ENCODE measurements at regions not wholly inside any gene's neighbourhood (a gene's known extent, or its start where the extent isn't known, plus 50 kb on each side); places are given as distances from the start of the nearest gene placed in this dataset.
"Not testable (repeated sequence)": the region's sequence is repeated elsewhere in the genome, so short reads cannot be mapped to it uniquely, and the experiment has no call there.

DNA sequence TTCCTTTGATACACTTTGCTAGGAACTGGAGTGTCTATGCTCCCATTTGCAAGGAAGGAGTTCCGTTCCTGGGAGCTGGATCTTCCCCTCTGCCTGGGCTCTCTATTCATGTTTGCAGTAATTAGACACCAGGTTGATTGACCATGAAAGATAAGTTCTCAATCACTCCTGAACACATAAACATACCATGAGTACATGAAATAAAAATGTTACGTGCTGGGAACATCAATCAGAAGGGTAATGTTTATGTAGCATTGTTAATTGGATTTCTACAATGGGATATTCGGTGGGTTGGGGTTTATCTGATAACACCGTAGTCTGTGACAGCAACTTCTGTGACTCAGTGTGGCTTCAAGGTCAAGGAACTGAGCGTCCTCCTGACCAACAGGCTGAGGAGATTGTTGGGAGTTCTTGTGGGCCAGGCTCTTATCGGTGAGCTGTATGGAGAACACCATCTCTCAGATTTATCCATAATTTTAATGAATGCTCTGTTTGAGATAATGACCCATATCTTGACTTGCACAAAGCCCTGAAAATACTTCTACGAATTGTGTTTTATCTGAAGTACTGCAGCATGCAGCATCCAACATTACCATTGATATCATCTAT, 136.4 kb downstream of the NPIPB5 start:
- Mint-ChIP-seq H3K4me3 (no peak overlapping the region), H3K9me3 (peaks cover 0 to 6% (median 0%) of the 10 kb centered on the region in 9 donors), H3K4me1 (no peaks in the 10 kb centered on the region), H3K27me3 (peaks cover 0 to 11% (median 3%) of the 10 kb centered on the region in 5 donors), H3K27ac (no peak overlapping the region), H3K36me3 (no peaks in the 10 kb centered on the region)
- no peak for DNase-seq
- POLR2A ChIA-PET = no interaction called here
- ATAC-seq = no peak

- POLR2A ChIA-PET = no interaction called here
- no peaks in the 10 kb centered on the region for H3K36me3 Mint-ChIP-seq
- H3K27ac Mint-ChIP-seq = no peak overlapping the region
- ATAC-seq (no peak), DNase-seq (no peak)
- H3K27me3 Mint-ChIP-seq = peaks cover 0 to 15% (median 4%) of the 10 kb centered on the region in 5 donors
- no peak overlapping the region for H3K4me3 Mint-ChIP-seq
- no peaks in the 10 kb centered on the region for H3K4me1 Mint-ChIP-seq
- H3K9me3 Mint-ChIP-seq = peaks cover 0 to 6% (median 0%) of the 10 kb centered on the region in 9 donors
These were observed 137.4 kb downstream of the NPIPB5 start for GRCh38 chr16:22648141-22648540.

DNA sequence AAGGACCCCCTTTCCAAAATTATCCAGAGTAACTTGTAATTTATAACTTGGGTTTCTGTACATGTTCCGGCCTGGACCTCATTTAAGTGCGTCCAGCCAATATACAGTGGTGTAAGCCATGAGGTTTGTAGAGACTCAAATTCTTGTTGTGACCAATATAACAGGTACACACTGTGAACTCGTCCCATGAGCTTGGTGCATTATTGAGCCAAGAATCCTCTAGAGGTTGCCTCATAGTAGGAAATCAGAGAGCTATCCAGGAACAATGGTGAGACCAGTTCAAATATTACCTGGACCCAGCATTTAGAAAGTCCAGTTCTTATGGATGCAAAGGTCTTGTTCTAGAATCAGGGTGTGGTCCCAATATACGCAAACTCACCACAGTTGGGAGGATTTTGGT, 138.2 kb downstream of the NPIPB5 start:
- ATAC-seq (no peak), DNase-seq (no peak)
- H3K4me1 Mint-ChIP-seq = no peaks in the 10 kb centered on the region
- peaks cover 0 to 6% (median 0%) of the 10 kb centered on the region in 9 donors for H3K9me3 Mint-ChIP-seq
- POLR2A ChIA-PET = no interaction called here
- H3K4me3 Mint-ChIP-seq = no peak overlapping the region
- H3K27me3 Mint-ChIP-seq = peaks cover 2 to 21% (median 8%) of the 10 kb centered on the region in 5 donors
- no peak overlapping the region for H3K27ac Mint-ChIP-seq
- no peaks in the 10 kb centered on the region for H3K36me3 Mint-ChIP-seq

- H3K4me1 Mint-ChIP-seq, H3K4me3 Mint-ChIP-seq, H3K9me3 Mint-ChIP-seq, POLR2A ChIA-PET, ATAC-seq, H3K27ac Mint-ChIP-seq, H3K36me3 Mint-ChIP-seq, DNase-seq: not testable (repeated sequence)
- peaks cover 4 to 21% (median 12%) of the 10 kb centered on the region in 5 donors for H3K27me3 Mint-ChIP-seq
These were observed 140.6 kb downstream of the NPIPB5 start for GRCh38 chr16:22651111-22651817.

GRCh38 chr16:22652463-22652845, 141.8 kb downstream of the NPIPB5 start:
- ATAC-seq = no peak
- Mint-ChIP-seq H3K4me3 (no peak overlapping the region), H3K36me3 (no peaks in the 10 kb centered on the region)

DNA sequence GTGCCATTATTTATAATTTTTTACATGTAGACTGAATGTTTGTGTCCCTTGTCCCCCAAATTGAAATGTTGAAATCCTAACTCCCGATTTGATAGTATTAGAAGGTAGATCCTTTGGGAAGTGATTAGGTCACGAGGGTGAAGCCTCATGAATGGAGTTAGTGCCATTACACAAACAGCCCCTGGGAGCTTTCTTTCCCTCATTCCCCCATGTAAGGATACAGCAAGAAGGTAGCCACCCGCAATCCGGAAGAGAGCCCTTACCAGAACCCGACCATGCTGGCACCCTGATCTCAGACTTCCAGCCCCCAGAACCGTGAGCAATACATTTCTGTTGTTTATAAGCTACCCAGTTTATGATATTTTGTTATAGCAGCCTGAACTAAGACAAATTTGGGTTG, 143.2 kb downstream of the NPIPB5 start:
- DNase-seq = no peak
- ATAC-seq = no peak
- no peak overlapping the region for H3K4me3 Mint-ChIP-seq
- H3K4me1 Mint-ChIP-seq = no peaks in the 10 kb centered on the region
- H3K27ac Mint-ChIP-seq = no peak overlapping the region
- H3K36me3 Mint-ChIP-seq = no peaks in the 10 kb centered on the region
- POLR2A ChIA-PET = no interaction called here
- peaks cover 0 to 6% (median 1%) of the 10 kb centered on the region in 9 donors for H3K9me3 Mint-ChIP-seq
- H3K27me3 Mint-ChIP-seq = peaks cover 4 to 21% (median 13%) of the 10 kb centered on the region in 5 donors

More at GRCh38 chr16:22652463-22652845, 141.8 kb downstream of the NPIPB5 start:
- H3K27me3 Mint-ChIP-seq = peaks cover 4 to 21% (median 12%) of the 10 kb centered on the region in 5 donors
- no peaks in the 10 kb centered on the region for H3K4me1 Mint-ChIP-seq
- peaks cover 0 to 6% (median 0%) of the 10 kb centered on the region in 9 donors for H3K9me3 Mint-ChIP-seq
- no peak overlapping the region for H3K27ac Mint-ChIP-seq
- no peak for DNase-seq
- POLR2A ChIA-PET = no interaction called here

- ATAC-seq, POLR2A ChIA-PET, H3K4me3 Mint-ChIP-seq, H3K36me3 Mint-ChIP-seq, H3K27ac Mint-ChIP-seq, H3K9me3 Mint-ChIP-seq, DNase-seq, H3K4me1 Mint-ChIP-seq: not testable (repeated sequence)
- H3K27me3 Mint-ChIP-seq = peaks cover 4 to 21% (median 14%) of the 10 kb centered on the region in 5 donors
These were observed 145.9 kb downstream of the NPIPB5 start for GRCh38 chr16:22656573-22656972.

DNA sequence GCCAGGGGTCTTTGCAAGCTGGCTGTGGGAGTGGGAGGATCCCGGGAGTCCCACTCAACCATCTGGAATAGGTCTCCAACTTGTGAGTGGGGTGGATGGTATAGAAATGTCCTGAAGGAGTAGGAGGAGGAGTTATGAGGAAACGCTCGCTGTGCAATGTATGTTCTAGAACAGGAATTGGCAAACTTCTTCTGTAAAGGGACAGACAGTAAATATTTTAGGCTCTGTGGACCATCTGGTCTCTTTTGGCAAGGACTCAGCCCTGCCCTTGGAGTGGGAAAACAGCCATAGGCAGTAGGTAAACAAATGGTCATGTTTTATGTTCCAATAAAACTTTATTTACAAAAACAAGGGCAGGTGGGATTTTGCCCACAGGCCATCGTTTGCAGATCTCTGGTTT, 149.2 kb downstream of the NPIPB5 start:
- peaks cover 0 to 6% (median 3%) of the 10 kb centered on the region in 5 donors for H3K27me3 Mint-ChIP-seq
- peaks cover 0 to 2% (median 0%) of the 10 kb centered on the region in 9 donors for H3K9me3 Mint-ChIP-seq
- H3K4me3 Mint-ChIP-seq = no peak overlapping the region
- no peaks in the 10 kb centered on the region for H3K4me1 Mint-ChIP-seq
- DNase-seq (no peak), ATAC-seq (no peak)
- POLR2A ChIA-PET = no interaction called here
- no peaks in the 10 kb centered on the region for H3K36me3 Mint-ChIP-seq
- H3K27ac Mint-ChIP-seq = no peak overlapping the region

DNA sequence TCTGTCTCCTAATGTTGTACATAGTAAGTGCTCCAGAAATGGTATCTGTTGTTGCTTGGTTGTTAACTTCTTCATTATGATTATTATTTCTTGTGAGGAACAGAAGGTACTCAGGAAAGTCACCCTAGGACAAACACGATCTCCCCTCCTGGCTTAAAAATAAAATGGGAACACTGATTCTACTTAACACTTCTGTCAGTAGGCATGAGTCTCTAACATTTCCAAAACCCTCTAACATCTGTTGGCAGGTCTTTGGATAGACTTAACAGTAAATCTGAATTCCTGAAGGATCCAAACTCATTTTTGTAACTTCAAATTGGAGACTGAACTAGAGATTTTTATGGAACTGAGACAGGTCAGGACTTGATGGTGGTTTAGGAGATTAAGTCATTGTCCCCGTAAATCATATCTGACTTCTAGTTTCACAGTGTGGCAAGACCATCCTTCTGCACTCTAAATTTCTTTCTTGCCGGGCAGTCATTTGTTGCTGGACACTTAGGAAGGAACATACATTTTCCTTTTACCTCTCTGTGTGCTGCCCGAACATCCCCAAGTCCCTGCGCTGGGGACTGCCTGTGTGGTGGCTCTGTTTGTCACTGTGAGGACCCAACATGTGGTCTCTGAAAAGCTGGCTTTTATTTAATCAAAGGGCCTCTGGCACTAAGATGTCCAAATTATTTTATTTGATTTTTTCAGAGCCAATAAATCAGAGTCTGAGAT, 149.9 kb downstream of the NPIPB5 start:
- Mint-ChIP-seq H3K9me3 (peaks cover 0 to 2% (median 0%) of the 10 kb centered on the region in 9 donors), H3K4me1 (no peaks in the 10 kb centered on the region), H3K27ac (no peak overlapping the region), H3K27me3 (peaks cover 0 to 6% (median 2%) of the 10 kb centered on the region in 5 donors), H3K36me3 (no peaks in the 10 kb centered on the region), H3K4me3 (no peak overlapping the region)
- DNase-seq = no peak
- ATAC-seq = no peak
- POLR2A ChIA-PET = no interaction called here

DNA sequence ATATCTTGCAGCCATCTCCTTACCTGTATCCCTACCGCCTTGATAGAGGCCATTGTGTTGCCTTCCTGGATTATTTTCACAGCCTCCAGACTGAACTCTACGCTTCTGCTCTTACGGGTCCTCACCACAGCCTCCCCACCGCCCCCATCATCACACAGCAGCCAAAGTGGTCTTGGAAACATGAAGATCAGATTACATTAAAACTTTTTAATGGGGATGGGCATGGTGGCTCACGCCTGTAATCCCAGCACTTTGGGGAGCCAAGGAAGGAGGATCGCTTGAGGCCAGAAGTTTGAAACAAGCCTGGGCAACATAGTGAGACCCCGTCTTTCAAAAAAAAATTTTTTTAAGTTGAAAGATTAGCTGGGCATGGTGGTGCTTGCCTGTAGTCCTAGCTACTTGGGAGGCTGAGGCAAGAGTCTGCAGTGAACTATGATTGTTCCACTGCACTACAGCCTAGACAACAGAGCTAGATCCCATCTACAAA, 150.5 kb downstream of the NPIPB5 start:
- Mint-ChIP-seq H3K4me3 (no peak overlapping the region), H3K27ac (no peak overlapping the region), H3K36me3 (no peaks in the 10 kb centered on the region), H3K4me1 (no peaks in the 10 kb centered on the region), H3K9me3 (peaks cover 0 to 1% (median 0%) of the 10 kb centered on the region in 9 donors), H3K27me3 (peaks cover 0 to 4% (median under 1%) of the 10 kb centered on the region in 5 donors)
- POLR2A ChIA-PET = no interaction called here
- DNase-seq = no peak
- ATAC-seq = no peak

DNA sequence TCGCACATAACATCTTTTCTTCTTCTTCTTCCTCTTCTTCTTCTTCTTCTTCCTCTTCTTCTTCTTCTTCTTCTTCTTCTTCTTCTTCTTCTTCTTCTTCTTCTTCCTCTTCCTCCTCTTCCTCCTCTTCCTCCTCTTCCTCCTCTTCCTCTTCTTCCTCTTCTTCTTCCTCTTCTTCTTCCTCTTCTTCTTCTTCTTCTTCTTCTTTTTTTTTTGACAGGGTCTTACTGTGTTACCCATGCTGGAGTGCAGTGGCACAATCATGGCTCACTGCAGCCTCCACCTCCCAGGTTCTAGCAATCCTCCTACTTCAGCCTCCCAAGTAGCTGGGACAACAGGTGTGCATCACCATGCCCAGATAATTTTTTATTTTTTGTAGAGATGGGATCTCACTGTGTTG, 151.0 kb upstream of the HS3ST2 start:
- H3K4me3 Mint-ChIP-seq, H3K27me3 Mint-ChIP-seq, H3K4me1 Mint-ChIP-seq, H3K36me3 Mint-ChIP-seq, H3K9me3 Mint-ChIP-seq, DNase-seq, H3K27ac Mint-ChIP-seq, ATAC-seq, POLR2A ChIA-PET: not testable (repeated sequence)

DNA sequence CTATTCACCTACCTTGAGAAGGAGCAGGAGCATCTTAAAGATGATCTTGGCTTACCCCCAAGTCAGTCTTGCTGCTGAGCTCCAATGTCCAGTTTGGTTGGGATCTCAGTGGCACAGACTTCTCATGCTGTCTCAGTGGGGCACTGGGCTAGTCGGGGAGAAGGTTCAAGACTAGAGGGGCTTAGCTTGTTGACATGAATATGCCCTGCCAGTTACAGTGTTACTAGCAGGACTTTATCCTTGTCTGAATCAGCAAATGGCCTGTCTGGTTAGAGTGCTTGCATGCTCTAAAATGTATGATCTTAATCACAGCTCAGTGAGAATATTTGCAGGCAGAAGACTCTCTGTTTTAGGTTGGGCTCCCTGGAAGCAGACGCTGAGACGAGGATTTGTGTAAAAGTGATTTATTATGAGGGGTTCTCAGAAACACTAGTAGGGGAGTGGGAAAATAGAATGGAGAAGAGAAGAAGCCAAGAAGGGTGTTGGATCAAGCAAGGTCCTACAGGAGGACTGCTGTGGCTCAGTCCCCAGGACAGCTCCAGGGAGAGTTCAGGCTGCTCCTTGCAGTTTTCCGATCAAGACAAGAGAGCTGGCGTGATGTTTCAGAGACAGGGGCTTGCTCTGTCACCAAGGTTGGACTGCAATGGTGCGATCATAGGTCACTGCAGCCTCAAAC, 150.4 kb upstream of the HS3ST2 start:
- POLR2A ChIA-PET = no interaction called here
- no peak for DNase-seq
- peaks cover 0 to 4% (median 3%) of the 10 kb centered on the region in 5 donors for H3K27me3 Mint-ChIP-seq
- H3K4me3 Mint-ChIP-seq = no peak overlapping the region
- no peak overlapping the region for H3K27ac Mint-ChIP-seq
- no peaks in the 10 kb centered on the region for H3K36me3 Mint-ChIP-seq
- H3K4me1 Mint-ChIP-seq = no peaks in the 10 kb centered on the region
- ATAC-seq = no peak
- H3K9me3 Mint-ChIP-seq = no peaks in the 10 kb centered on the region

DNA sequence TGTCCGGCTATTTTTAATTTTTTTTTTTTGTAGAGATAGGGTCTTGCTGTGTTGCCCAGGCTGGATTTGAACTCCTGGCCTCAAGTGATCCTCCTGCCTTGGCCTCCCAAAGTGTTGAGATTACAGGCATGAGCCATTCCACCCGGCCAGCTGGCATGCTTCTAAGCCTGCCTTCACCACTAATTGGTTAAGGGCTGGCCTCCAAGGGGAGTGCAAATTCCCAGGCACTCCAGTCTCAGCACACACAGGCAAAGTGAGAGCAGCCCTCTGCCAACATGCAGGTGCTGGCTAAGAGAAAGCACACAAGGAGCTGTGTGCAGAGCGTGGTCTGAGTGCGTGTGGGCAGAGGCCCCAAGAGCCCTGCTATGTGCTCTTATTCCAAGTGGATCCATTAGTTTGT, 149.8 kb upstream of the HS3ST2 start:
- POLR2A ChIA-PET = no interaction called here
- no peak for ATAC-seq
- Mint-ChIP-seq H3K4me3 (no peak overlapping the region), H3K27me3 (peaks cover 0 to 4% (median 3%) of the 10 kb centered on the region in 5 donors), H3K9me3 (no peaks in the 10 kb centered on the region), H3K36me3 (no peaks in the 10 kb centered on the region), H3K27ac (no peak overlapping the region), H3K4me1 (no peaks in the 10 kb centered on the region)
- no peak for DNase-seq
